NCI-H1092 (cell line): ENCODE measurements at regions not wholly inside any gene's neighbourhood (a gene's known extent, or its start where the extent isn't known, plus 50 kb on each side); places are given as distances from the start of the nearest gene placed in this dataset.

Source experiments
- DNase-seq: peaks from one replicate; lab custom pipeline; 2025; lab: John Stamatoyannopoulos, UW

- no peak for DNase-seq
Measured at GRCh38 chr20:58139849-58140786, 88.3 kb downstream of the ANKRD60 start.

- no peak for DNase-seq
Measured at GRCh38 chr20:58138395-58138794, 90.1 kb downstream of the ANKRD60 start.

GRCh38 chr20:58137651-58138265, 90.7 kb downstream of the ANKRD60 start:
- no peak for DNase-seq

GRCh38 chr20:58137236-58137635, 91.2 kb downstream of the ANKRD60 start:
- DNase-seq, result no peak

- no peak for DNase-seq
Measured at GRCh38 chr20:58136149-58136484, 92.3 kb downstream of the ANKRD60 start.

GRCh38 chr20:58135441-58136148, 92.9 kb downstream of the ANKRD60 start:
- no peak for DNase-seq

GRCh38 chr20:58133020-58133808, 95.2 kb downstream of the ANKRD60 start:
- DNase-seq, result no peak

- DNase-seq, result no peak
Measured at GRCh38 chr20:58131551-58132142, 96.8 kb downstream of the ANKRD60 start.

GRCh38 chr20:58131151-58131550, 97.3 kb downstream of the ANKRD60 start:
- DNase-seq, result no peak

GRCh38 chr20:58130581-58130980, 97.9 kb downstream of the ANKRD60 start:
- DNase-seq, result no peak

GRCh38 chr20:58130156-58130555, 98.3 kb downstream of the ANKRD60 start:
- no peak for DNase-seq

- no peak for DNase-seq
Measured at GRCh38 chr20:58129721-58130151, 98.7 kb downstream of the ANKRD60 start.

- no peak for DNase-seq
Measured at GRCh38 chr20:58128635-58129625, 99.5 kb downstream of the ANKRD60 start.

- DNase-seq, result no peak
Measured at GRCh38 chr20:58127701-58128111, 100.7 kb downstream of the ANKRD60 start.

GRCh38 chr20:58125726-58126125, 102.7 kb downstream of the ANKRD60 start:
- DNase-seq, result no peak

GRCh38 chr20:58117944-58118343, 110.5 kb downstream of the ANKRD60 start:
- DNase-seq, result no peak

GRCh38 chr20:58116505-58116904, 111.9 kb downstream of the ANKRD60 start:
- no peak for DNase-seq

- no peak for DNase-seq
Measured at GRCh38 chr20:58113716-58114115, 114.7 kb downstream of the ANKRD60 start.

GRCh38 chr20:58112017-58112781, 116.3 kb downstream of the ANKRD60 start:
- DNase-seq, result no peak
